HG03103 (cell line): ENCODE measurements at regions not wholly inside any gene's neighbourhood (a gene's known extent, or its start where the extent isn't known, plus 50 kb on each side); places are given as distances from the start of the nearest gene placed in this dataset.
"Not testable (repeated sequence)": the region's sequence is repeated elsewhere in the genome, so short reads cannot be mapped to it uniquely, and the experiment has no call there.

Source experiments
- ATAC-seq: cut with Tn5 transposase; IDR thresholded peaks from one replicate; pipeline ENCODE4 v1.9.1; 2021; ENCODE audit warnings: low read depth; ENCODE audit not compliant: unreplicated experiment

DNA sequence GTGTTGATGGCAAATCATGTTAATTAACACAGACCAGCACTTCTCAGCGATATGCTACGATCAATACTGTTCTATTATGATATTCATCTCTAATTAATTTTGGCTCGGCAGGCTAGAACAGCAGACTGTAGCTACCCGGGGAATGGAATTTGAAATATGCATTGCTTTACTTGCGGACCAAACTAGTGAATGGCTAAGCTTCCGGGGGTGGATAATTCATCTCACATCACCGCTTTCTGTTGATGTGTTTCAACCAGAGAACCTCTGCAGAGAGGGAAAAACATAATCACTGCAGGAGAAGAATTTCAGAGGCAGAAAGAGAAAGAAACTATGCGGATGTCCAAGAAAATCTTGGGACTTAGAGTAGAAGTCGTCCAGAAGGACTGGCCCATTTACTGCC is 490.9 kb downstream of the STK39 start:
- no peak for ATAC-seq

DNA sequence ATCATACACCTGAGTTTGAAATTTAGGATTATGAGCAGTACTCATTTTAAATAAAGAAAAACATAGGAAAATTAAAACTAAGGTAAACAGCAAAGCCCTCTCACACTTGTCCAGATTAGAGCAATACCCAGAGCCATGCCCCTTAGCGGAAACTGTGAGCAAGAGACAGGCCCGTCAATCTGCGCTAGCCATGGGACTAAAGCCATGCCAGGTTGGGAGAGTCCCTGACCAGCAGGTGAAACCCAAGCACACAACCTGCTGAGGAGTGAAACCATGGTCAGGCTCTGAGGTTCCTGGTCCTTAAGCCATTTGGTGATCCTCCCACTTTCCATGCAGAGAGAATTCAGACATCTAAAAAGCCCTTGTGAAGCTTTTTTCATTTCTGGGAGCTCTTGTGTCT is 494.3 kb downstream of the STK39 start:
- no peak for ATAC-seq

DNA sequence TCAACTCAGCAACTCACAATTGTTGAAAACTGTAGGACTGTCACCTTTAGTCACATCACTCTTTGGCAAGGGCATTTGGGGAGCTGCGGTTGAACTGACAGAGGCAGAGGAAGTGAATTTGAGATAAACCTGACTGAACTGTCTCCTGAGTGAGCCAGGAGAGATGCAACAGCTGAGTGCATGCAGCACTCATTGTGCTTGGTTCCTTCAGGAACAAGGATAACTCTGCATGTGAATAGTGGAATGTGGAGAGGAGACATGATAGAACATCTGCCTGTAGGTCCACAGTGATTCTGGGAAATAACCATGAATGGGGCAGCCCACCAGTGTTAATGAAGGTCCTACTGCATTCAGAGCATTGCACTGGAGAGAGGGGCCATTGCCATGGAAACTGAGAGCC is 494.7 kb downstream of the STK39 start:
- no peak for ATAC-seq

DNA sequence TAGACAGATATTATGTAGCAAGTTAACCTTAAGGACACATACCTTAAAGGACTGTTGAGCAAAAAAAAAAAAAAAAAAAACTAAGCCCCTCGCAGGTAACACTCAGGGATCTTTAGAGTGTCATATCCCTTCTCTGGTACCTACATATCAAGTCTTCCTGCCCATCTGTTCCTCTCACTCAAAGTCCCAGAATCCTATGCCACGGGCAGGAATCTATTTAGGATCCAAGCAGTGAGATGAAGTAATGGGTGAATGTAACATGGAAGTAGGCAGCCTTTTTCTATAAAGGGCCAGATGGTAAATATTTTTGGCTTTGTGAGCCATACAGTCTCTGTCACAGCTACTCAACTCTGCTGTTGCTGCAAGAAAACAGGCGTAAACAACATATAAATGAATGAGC is 496.7 kb downstream of the STK39 start:
- ATAC-seq = no peak

DNA sequence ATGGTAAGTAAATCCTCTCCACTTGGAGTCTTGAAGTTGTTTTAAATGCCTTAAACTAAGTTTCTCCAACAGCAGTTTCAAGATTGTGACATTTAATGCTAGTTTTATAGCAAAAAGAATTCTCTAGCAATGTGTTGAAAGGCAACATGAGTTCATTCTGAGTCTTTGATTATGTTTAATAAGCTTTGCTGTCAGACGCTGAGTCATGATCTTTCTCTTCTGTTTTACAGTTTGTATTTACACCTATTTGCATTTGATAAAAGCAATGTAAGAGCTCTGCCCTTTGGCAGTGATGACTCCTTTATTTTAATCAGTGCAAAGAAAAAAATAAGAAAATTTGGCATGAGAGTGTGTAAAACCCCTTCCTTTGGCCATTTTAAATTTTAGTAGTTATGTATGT is 497.7 kb downstream of the STK39 start:
- no peak for ATAC-seq

DNA sequence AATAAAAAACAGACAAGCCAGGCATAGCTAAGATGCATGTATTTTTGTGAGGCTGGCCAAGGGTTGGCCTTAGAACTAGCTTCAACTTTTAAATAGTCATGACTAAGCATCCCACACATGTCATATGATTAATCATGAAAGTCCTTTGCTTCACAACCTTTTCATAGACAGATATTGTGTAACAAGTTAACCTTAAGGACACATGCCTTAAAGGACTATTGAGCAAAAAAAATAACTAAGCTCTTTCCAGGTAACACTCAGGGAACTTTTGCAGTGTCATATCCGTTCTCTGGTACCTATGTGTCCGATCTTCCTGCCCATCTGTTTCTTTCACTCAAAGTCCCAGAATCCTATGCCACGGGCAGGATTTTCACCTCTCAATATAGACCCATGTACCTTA is 498.4 kb downstream of the STK39 start:
- ATAC-seq = no peak

DNA sequence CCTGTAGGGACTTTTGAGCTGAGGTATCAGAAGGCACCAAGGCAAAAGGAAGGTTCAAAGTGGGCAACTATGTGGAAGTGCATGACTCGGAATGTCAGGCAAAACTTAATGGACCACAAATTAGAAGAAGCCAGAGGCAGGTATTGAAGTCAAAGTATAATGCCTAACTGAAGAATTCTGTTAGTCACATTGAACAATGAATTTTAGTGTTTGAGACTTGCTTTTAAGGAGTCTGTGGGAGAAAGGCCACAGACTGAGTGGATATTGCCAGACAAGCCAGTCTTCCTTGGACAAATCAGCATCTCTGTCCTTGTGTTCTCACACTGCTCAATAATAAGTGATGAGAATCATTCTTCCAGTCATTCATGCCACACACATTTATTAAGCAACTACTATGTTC is 498.9 kb downstream of the STK39 start:
- ATAC-seq = no peak

DNA sequence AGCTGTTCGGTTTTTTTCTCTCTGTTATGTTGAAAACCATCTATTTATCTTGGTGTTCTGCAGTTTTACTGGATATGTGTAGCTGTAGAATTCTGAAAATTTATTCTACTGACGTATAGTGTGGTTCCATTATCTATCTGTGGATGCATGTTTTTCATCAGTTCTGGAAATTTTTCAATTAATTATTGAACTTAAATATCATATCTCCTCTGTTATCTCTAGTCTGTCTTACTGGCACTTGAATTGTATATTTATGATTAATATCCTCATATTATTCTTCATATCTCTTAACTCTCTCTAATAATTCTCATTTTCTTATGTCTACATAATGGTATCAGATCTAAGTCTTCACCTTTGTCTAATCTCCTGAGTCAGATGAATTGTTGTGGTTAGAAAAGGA is 501.7 kb downstream of the STK39 start:
- no peak for ATAC-seq

DNA sequence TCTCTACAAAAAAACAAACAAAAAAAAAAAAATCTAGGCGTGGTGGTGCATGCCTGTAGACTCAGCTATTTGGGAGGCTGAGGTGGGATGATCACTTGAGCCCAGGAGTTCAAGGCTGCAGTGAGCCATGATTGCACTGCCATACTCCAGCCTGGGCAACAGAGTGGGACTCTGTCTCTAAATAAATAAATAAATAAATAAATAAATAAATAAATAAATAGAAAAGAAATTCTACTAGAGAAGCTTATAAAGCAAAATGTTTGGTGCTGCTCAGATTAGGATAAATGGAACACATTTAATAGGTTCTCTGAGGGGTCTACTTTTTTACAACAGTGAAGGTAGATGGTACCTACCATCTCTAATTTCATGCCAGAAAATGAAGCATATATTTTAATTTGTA is 507.5 kb downstream of the STK39 start:
- not testable (repeated sequence) for ATAC-seq

DNA sequence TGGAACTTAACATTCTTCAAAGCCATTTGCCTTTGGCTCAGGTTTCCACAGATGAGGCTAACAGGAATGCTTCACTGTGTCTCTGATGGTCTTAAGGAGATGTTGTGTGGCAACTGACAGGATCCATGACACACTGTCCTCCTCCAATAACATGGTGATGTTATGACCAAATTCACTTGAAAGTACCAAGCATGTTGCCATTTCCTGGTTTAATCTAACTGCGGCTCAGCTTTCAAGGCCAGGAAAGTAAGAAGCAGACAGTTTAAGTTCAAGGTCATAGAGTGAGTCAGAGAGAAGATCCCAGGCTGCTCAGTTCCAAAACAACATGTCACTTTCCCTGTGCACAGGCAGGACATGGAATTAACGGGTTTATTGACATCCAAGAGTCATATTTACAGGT is 513.6 kb downstream of the STK39 start:
- ATAC-seq = no peak

DNA sequence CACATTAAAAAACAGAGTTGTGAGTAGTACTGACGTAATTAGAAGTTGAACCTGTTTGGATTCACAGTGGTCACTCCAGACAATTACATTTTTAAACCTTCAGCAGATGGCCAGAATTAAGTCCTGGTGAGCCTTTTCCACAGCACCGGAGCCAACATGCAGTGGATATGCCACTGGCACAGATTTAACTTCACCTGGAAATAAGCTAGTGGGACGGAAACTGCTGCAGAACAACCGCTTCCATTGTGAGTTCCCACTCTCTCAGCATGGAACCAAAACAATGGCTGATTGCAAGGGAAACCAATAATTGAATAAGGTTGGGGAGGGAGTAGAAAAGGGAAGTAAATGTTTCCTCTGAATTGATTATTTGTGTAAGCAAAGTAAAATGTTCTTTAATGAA is 515.1 kb downstream of the STK39 start:
- no peak for ATAC-seq

DNA sequence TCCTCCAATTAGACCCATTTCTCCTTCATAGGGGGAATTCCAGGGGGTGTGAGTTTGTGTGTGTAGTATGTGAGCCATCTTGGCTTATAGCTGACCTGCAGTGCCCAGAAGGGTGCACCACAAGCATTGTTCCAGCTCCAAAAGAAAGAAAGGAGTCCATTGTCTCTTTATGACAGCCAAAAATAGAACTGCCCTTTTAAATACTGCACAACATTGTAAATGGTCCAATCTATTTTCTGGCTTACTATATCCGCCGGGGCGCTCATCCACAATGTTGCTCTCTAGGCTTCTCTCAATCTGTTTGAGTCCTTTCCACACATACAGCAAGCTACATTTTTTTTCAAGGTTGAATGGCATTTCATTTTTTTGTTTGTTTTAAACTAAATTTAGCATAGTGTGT is 517.5 kb downstream of the STK39 start:
- ATAC-seq = no peak

DNA sequence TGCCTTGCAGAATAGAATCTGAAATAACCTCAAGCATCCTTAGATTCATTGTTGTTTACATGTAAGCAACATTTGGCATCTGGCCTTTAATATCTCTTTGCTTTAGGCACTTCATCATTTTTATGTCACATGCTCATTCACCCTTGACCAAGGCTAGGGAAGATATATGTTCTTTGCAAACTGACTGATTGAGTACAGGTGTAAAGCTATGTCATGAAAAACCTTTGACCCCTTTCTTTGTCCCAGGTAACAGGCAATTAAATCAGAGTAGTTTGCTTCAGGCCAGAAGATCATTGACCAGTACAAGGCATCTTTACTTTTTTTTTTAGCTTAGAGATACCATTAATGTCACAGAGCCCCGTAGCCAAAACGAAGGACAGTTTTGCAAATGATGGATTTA is 520.6 kb downstream of the STK39 start:
- no peak for ATAC-seq

DNA sequence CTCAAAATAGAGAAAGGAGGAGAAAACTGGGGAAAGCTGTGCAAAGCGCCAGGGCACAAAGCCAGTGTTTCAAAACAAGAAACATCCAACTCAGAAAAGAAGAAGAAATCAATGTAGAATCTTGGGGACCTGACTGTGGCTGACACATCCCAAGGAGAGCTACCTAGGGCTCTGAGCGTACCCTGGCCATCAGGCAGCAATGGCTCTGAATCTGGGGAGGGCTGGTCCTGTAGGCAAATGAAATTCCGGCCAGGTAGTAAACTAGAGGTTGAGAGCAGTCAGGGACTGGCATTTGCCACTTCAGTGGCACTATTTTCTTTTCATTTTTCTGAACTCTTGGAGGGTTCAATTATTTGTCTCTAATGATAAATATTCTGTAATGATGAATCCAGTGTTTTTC is 525.8 kb downstream of the STK39 start:
- no peak for ATAC-seq

DNA sequence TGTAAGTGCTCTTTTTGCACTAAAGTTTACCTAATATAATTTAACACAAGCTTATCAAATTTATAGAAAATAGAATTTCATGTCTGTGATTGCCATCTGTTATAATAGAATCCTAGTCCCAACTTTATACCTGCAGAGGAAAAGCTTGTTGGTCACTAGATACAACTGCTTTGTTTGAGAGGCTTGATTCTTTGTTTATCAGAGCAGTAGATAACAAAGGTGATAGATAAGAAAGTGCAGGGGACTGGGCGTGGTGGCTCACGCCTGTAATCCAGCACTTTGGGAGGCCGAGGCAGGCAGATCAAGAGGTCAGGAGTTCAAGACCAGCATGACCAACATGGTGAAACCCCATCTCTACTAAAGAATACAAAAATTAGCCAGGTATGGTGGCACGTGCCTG is 528.0 kb downstream of the STK39 start:
- no peak for ATAC-seq

DNA sequence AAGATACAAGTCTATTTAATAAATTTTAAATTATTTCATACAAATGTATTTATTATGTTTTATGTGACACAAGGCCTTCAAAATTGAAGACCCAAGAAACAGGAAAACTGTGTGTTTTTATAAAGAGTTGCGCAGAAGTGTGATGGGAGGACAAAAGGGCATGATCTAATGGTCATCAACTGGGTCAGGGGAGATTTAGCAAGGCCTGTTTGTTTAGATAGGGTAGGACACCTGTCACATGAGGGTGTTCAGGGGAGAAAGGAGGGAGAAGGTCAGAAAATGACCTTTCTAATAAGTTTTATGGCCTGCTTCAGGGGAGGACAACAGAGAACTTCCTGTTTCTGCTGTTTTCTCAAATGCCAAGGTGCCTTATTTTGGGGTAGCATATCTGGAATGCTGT is 528.8 kb downstream of the STK39 start:
- ATAC-seq = no peak

DNA sequence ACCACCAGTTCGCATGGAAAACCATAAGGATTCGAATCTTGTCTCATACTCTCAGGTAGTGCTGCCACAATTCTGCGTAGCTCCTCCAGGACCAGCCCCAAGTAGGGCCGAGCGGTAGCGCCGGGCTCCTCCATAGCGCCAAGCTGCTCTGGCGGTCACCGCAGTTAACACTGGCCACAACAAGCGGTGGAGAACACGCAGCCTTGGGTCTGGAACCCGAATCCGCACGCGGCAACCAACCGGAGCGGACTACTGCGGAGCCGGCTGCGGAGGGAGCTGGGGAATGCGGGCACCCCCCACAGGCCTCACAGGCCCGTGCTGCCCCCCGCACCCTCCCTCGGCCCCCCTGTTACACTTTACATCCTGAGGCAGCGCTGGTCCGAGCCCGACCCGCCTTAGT is 531.5 kb downstream of the STK39 start:
- ATAC-seq = no peak

DNA sequence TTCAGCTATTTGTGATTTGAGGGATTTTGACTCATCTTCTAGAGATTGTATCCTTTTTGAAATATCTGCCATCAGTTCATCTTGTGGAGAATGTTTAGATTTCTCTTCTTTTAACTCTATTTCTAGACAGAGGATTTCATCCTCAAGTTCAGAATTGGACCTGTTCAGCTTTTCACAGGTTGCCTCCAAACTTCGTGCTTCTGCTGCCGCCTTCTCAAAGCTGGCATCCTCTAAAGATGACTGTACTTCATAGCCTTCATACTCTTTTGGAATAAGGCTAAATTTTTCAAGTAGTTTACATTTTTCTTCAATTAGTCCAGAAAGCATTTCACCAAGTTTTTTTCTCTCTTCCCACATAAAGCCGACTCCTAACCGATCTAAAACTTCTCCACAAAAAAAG is 531.9 kb downstream of the STK39 start:
- ATAC-seq = not testable (repeated sequence)

DNA sequence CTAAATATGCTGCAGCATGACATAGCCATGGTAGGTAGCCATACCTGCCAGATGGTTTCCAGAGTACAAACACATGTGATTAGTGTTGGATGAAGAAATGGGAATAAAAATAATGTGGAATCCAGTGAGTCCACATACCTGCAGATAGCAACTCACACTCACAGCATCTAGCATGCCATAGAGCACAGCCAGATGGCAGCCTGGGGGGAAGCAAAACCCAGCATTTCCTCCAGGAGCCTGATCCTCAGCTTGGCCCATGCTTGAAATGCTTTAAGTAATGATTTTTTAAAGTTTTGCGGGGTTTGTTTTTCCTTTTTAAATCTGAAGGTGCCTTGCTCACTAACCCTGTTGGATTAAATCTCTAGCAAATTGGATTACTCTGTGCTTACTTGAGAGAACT is 535.1 kb downstream of the STK39 start:
- ATAC-seq = no peak

DNA sequence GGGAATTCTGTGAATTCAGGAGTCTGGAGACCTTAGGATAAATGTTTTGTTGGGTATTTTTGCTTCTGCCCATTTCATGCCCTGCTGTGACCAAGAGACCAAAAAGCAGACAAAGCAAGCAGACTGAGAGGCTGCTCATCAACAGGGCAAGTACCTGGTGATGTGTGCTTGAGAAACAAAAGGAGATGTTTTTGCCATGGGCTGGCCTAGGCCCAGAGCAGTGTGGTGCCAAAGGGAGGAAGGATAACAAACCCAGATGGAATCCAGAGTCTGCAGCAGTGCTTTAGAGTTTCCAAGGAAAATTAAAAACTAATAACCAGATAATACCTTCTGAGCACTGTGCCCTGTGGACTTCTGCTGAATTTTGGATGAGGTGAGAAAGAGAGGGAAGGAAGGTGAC is 538.4 kb downstream of the STK39 start:
- ATAC-seq = no peak

DNA sequence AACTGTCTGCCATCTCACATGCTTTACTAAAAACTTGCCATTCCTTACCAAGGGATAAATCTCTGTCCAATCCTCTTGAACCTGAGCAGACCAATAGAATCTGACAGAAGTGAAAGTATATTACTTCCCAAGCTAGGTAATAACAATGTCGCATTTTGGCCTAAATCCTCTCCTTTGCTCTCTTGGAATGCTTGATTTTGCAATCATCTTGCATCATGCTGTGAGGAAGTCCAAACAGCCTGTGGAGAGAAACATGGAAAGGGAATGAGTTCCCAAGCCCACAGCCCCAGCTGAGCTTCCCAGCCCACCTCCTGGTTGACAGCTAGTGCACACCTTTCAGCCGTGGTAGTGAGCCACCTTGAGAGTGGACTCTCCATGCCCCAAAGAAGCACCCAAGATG is 540.6 kb downstream of the STK39 start:
- no peak for ATAC-seq

DNA sequence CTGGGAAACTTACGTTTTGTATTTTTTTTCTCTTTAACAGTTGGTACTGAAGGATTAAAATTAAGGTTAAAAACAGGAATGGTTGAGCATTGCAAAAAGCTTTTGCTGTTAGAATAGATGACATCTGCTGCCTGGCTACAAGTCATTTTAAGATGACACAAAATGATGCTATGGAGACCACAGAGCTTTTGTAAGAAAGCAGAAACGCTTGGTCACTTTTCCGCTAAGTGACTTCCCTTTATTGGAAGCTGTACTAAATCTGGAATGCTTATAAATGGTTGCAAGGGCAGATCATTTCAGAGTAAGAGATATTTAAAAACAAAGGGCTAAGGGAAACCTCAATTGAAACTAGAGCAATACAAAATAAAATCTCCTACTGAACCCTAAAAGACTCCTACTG is 544.0 kb downstream of the STK39 start:
- ATAC-seq = no peak

DNA sequence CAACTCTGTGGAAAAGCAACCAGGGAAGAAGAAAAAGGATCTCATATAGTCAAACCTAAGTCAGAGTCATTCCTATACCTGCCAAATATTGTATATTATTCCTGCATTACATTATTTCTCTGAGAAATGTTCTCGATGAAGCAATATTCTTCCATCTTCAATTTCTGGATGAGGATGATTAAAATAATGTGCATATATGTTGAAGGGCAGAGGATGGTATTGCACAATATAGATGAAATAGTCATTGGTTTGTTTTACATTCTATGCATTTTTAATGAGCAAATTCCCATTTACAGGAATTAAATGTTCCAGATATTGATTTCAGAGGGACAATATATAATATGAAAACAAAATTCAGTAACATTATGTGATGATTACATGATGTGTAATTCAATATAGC is 545.2 kb downstream of the STK39 start:
- ATAC-seq = no peak

DNA sequence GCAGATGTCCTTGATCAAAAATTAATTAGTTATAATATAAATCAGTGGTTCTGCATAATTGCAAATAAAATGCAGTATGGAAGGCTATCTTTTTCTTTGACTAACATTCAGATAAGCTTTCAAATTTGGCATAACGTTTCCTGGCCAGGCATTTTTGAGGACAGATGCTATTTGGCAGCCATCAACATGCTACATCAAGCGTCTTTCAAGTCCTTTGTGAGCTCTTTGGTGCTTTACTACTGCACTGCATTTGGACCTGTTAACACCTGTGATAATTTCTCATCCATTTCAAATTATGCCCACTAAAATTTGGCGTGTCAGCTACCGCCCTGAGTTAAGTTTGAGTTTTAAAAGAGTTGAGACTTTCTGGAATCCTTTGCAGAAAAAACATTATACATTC is 545.7 kb downstream of the STK39 start:
- no peak for ATAC-seq
